Adipocyte (in vitro differentiated cells): ENCODE measurements at regions not wholly inside any gene's neighbourhood (a gene's known extent, or its start where the extent isn't known, plus 50 kb on each side); places are given as distances from the start of the nearest gene placed in this dataset.
A peak's percentile ranks its signal among the peaks of the same experiment; 100 is the strongest.

ENCODE experiments used
- DNase-seq: peaks from one replicate; pipeline ENCODE4 v3.0.0-alpha.2; 2015; ENCODE audit warnings: low read depth
- H3K27me3 ChIP-seq: replicated peaks from 2 replicates; pipeline ENCODE4 v1.7.0; 2013; ENCODE audit warnings: mild to moderate bottlenecking, low read length, moderate library complexity; ENCODE audit not compliant: control insufficient read depth, insufficient read depth
- H3K36me3 ChIP-seq: 2 replicates; pipeline ENCODE4 v1.7.0; 2013; ENCODE audit warnings: low read length, mild to moderate bottlenecking, moderate library complexity; ENCODE audit not compliant: control insufficient read depth, insufficient read depth, severe bottlenecking
- H3K4me1 ChIP-seq: 2 replicates; pipeline ENCODE4 v1.7.0; 2013; ENCODE audit warnings: mild to moderate bottlenecking, low read length, moderate library complexity; ENCODE audit not compliant: control insufficient read depth, insufficient read depth
- H3K4me3 ChIP-seq: 2 replicates; pipeline ENCODE4 v1.7.0; 2013; ENCODE audit warnings: mild to moderate bottlenecking, low read length, moderate library complexity
- H3K9ac ChIP-seq: 2 replicates; pipeline ENCODE4 v1.7.0; 2013; ENCODE audit warnings: mild to moderate bottlenecking, low read length, moderate library complexity
- H3K9me3 ChIP-seq: 2 replicates; pipeline ENCODE4 v1.7.0; 2013; ENCODE audit warnings: mild to moderate bottlenecking, low read length, moderate library complexity; ENCODE audit not compliant: control insufficient read depth

- no peaks in the 10 kb centered on the region for H3K4me1 ChIP-seq
- H3K9me3 ChIP-seq: no peaks in the 10 kb centered on the region
- no peak overlapping the region for H3K4me3 ChIP-seq
- no peak for DNase-seq
- no peaks in the 10 kb centered on the region for H3K36me3 ChIP-seq
- H3K27me3 ChIP-seq: no peaks in the 10 kb centered on the region
- no peak overlapping the region for H3K9ac ChIP-seq
Measured at GRCh38 chrX:117768861-117769604, 347.6 kb downstream of the KLHL13 start.

- no peaks in the 10 kb centered on the region for H3K36me3 ChIP-seq
- no peaks in the 10 kb centered on the region for H3K4me1 ChIP-seq
- no peak for DNase-seq
- no peaks in the 10 kb centered on the region for H3K9me3 ChIP-seq
- no peaks in the 10 kb centered on the region for H3K27me3 ChIP-seq
- H3K9ac ChIP-seq: no peak overlapping the region
- H3K4me3 ChIP-seq: no peak overlapping the region
Measured at GRCh38 chrX:117765211-117765610, 351.4 kb downstream of the KLHL13 start.

- Histone ChIP-seq H3K9me3 (no peaks in the 10 kb centered on the region), H3K4me3 (no peak overlapping the region), H3K27me3 (no peaks in the 10 kb centered on the region), H3K4me1 (no peaks in the 10 kb centered on the region), H3K9ac (no peak overlapping the region), H3K36me3 (no peaks in the 10 kb centered on the region)
- DNase-seq: no peak
Measured at GRCh38 chrX:117752745-117753144, 363.9 kb downstream of the KLHL13 start.

GRCh38 chrX:117751155-117751554, 365.5 kb downstream of the KLHL13 start:
- no peaks in the 10 kb centered on the region for H3K27me3 ChIP-seq

GRCh38 chrX:117744958-117745357, 371.7 kb downstream of the KLHL13 start:
- Histone ChIP-seq H3K4me1 (no peaks in the 10 kb centered on the region), H3K27me3 (no peaks in the 10 kb centered on the region), H3K36me3 (no peaks in the 10 kb centered on the region), H3K4me3 (no peak overlapping the region), H3K9ac (no peak overlapping the region), H3K9me3 (peaks cover 14% of the 10 kb centered on the region)
- no peak for DNase-seq

More at GRCh38 chrX:117751155-117751554, 365.5 kb downstream of the KLHL13 start:
- Histone ChIP-seq H3K36me3 (no peaks in the 10 kb centered on the region), H3K4me3 (no peak overlapping the region), H3K4me1 (no peaks in the 10 kb centered on the region), H3K9me3 (no peaks in the 10 kb centered on the region), H3K9ac (no peak overlapping the region)
- no peak for DNase-seq

GRCh38 chrX:117743469-117744251, 372.9 kb downstream of the KLHL13 start:
- no peak overlapping the region for H3K4me3 ChIP-seq
- no peak overlapping the region for H3K9ac ChIP-seq
- H3K9me3 ChIP-seq: peaks cover 15% of the 10 kb centered on the region
- H3K27me3 ChIP-seq: no peaks in the 10 kb centered on the region
- no peaks in the 10 kb centered on the region for H3K4me1 ChIP-seq
- DNase-seq: peak; percentile 9
- no peaks in the 10 kb centered on the region for H3K36me3 ChIP-seq

GRCh38 chrX:117713411-117713810, 403.2 kb downstream of the KLHL13 start:
- Histone ChIP-seq H3K36me3 (no peaks in the 10 kb centered on the region), H3K4me3 (no peak overlapping the region), H3K27me3 (no peaks in the 10 kb centered on the region), H3K9me3 (no peaks in the 10 kb centered on the region), H3K4me1 (no peaks in the 10 kb centered on the region), H3K9ac (no peak overlapping the region)
- DNase-seq: no peak

- no peak overlapping the region for H3K4me3 ChIP-seq
- DNase-seq: no peak
- H3K4me1 ChIP-seq: no peaks in the 10 kb centered on the region
- no peak overlapping the region for H3K9ac ChIP-seq
- no peaks in the 10 kb centered on the region for H3K36me3 ChIP-seq
- peaks cover 3% of the 10 kb centered on the region for H3K9me3 ChIP-seq
- no peaks in the 10 kb centered on the region for H3K27me3 ChIP-seq
Measured at GRCh38 chrX:117711782-117712181, 404.8 kb downstream of the KLHL13 start.

GRCh38 chrX:117707948-117708743, 408.5 kb downstream of the KLHL13 start:
- no peaks in the 10 kb centered on the region for H3K4me1 ChIP-seq
- no peaks in the 10 kb centered on the region for H3K27me3 ChIP-seq
- no peaks in the 10 kb centered on the region for H3K36me3 ChIP-seq
- DNase-seq: no peak
- peaks cover 3% of the 10 kb centered on the region for H3K9me3 ChIP-seq
- no peak overlapping the region for H3K4me3 ChIP-seq
- H3K9ac ChIP-seq: no peak overlapping the region

- Histone ChIP-seq H3K9ac (no peak overlapping the region), H3K4me1 (no peaks in the 10 kb centered on the region), H3K4me3 (no peak overlapping the region), H3K36me3 (no peaks in the 10 kb centered on the region), H3K9me3 (peaks cover 23% of the 10 kb centered on the region), H3K27me3 (no peaks in the 10 kb centered on the region)
- DNase-seq: no peak
Measured at GRCh38 chrX:117701050-117701449, 415.6 kb downstream of the KLHL13 start.

GRCh38 chrX:117689956-117690355, 426.7 kb downstream of the KLHL13 start:
- Histone ChIP-seq H3K4me3 (no peak overlapping the region), H3K9ac (no peak overlapping the region), H3K27me3 (no peaks in the 10 kb centered on the region), H3K36me3 (no peaks in the 10 kb centered on the region), H3K4me1 (no peaks in the 10 kb centered on the region), H3K9me3 (peaks cover 7% of the 10 kb centered on the region)
- no peak for DNase-seq
